ENCODE measurements at regions not wholly inside any gene's neighbourhood (a gene's known extent, or its start where the extent isn't known, plus 50 kb on each side); places are given as distances from the start of the nearest gene placed in this dataset.

- Histone ChIP-seq H3K9ac (ENCODE audit: low read length) (no peak overlapping the region), H3K79me2 (replicated peaks; ENCODE audit: insufficient read depth, low read length) (no peaks in the 10 kb centered on the region), H3K9me3 (ENCODE audit: low read length) (no peaks in the 10 kb centered on the region), H3K27ac (ENCODE audit: low read length) (no peak overlapping the region), H3K9me2 (ENCODE audit: insufficient read depth, low read length) (no peaks in the 10 kb centered on the region), H3K36me3 (ENCODE audit: insufficient read depth, low read length) (no peaks in the 10 kb centered on the region), H3F3A (ENCODE audit: insufficient read depth, low read length, poor library complexity, severe bottlenecking) (no peaks in the 10 kb centered on the region), H2AFZ (ENCODE audit: low read depth, low read length) (no peak overlapping the region), H3K4me2 (ENCODE audit: low read length) (no peak overlapping the region), H4K20me1 (ENCODE audit: insufficient read depth) (no peaks in the 10 kb centered on the region), H3K4me3 (ENCODE audit: low read length) (no peak overlapping the region), H3K27me3 (ENCODE audit: insufficient read depth, low read depth, low read length) (no peaks in the 10 kb centered on the region)
- no peak for TF ChIP-seq MXI1 (conservative IDR thresholded peaks at IDR 0.05; ENCODE audit: poor library complexity, severe bottlenecking)
- no peak for TF ChIP-seq POLR2AphosphoS5 (IDR thresholded peaks at IDR 0.05)
- no peak for TF ChIP-seq EP300 (conservative IDR thresholded peaks at IDR 0.05; ENCODE audit: poor library complexity, severe bottlenecking)
- TF ChIP-seq, protein P1, sequence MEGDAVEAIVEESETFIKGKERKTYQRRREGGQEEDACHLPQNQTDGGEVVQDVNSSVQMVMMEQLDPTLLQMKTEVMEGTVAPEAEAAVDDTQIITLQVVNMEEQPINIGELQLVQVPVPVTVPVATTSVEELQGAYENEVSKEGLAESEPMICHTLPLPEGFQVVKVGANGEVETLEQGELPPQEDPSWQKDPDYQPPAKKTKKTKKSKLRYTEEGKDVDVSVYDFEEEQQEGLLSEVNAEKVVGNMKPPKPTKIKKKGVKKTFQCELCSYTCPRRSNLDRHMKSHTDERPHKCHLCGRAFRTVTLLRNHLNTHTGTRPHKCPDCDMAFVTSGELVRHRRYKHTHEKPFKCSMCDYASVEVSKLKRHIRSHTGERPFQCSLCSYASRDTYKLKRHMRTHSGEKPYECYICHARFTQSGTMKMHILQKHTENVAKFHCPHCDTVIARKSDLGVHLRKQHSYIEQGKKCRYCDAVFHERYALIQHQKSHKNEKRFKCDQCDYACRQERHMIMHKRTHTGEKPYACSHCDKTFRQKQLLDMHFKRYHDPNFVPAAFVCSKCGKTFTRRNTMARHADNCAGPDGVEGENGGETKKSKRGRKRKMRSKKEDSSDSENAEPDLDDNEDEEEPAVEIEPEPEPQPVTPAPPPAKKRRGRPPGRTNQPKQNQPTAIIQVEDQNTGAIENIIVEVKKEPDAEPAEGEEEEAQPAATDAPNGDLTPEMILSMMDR (IDR thresholded peaks at IDR 0.05; ENCODE audit: poor library complexity, severe bottlenecking): no peak
- no peak for TF ChIP-seq TAF1 (IDR thresholded peaks at IDR 0.05; ENCODE audit: low read depth)
- TF ChIP-seq SMC3 (conservative IDR thresholded peaks at IDR 0.05; ENCODE audit: poor library complexity): no peak
- TF ChIP-seq EZH2 (IDR thresholded peaks at IDR 0.05; ENCODE audit: borderline replicate concordance, insufficient read depth, low read length, poor library complexity, severe bottlenecking): no peak
- TF ChIP-seq, protein P2, sequence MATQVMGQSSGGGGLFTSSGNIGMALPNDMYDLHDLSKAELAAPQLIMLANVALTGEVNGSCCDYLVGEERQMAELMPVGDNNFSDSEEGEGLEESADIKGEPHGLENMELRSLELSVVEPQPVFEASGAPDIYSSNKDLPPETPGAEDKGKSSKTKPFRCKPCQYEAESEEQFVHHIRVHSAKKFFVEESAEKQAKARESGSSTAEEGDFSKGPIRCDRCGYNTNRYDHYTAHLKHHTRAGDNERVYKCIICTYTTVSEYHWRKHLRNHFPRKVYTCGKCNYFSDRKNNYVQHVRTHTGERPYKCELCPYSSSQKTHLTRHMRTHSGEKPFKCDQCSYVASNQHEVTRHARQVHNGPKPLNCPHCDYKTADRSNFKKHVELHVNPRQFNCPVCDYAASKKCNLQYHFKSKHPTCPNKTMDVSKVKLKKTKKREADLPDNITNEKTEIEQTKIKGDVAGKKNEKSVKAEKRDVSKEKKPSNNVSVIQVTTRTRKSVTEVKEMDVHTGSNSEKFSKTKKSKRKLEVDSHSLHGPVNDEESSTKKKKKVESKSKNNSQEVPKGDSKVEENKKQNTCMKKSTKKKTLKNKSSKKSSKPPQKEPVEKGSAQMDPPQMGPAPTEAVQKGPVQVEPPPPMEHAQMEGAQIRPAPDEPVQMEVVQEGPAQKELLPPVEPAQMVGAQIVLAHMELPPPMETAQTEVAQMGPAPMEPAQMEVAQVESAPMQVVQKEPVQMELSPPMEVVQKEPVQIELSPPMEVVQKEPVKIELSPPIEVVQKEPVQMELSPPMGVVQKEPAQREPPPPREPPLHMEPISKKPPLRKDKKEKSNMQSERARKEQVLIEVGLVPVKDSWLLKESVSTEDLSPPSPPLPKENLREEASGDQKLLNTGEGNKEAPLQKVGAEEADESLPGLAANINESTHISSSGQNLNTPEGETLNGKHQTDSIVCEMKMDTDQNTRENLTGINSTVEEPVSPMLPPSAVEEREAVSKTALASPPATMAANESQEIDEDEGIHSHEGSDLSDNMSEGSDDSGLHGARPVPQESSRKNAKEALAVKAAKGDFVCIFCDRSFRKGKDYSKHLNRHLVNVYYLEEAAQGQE (IDR thresholded peaks at IDR 0.05; ENCODE audit: borderline replicate concordance): no peak
- no peak for TF ChIP-seq RAD21 (conservative IDR thresholded peaks at IDR 0.05)
Observed at GRCh38 chr12:22978962-22979361, 354.0 kb downstream of the ETNK1 start.

DNA sequence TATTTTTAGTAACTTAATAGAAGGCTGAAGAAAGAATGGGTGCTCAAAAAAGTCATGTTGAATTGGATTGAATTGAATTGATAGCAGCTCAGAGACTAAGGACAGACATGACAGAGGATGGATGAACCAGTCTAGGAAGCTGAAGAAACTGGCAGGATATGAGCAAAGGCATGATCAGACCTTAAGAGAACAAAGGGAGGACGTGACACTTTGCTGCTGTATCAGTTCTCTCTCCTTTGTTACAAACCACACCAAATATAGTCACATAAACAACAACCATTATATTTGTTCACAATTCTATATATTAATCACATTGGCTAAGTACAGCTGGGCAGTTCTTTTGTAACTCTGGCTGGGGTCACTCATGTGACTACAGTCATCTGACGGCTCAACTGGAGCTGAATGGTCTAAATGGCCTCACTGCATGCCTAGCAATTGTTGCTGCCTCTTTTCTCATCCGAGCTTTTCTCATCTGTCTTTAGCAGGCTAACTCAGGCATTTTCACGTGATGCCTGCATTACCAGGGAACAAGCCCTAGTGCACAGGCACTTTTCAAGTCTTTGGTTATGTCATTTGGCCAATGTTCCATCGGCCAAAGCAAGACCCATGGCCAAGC, 355.0 kb downstream of the ETNK1 start:
- no peaks in the 10 kb centered on the region for H3K27me3 ChIP-seq (ENCODE audit: insufficient read depth, low read depth, low read length)
- no peaks in the 10 kb centered on the region for H4K20me1 ChIP-seq (ENCODE audit: insufficient read depth)
- no peak overlapping the region for H3K4me2 ChIP-seq (ENCODE audit: low read length)
- no peaks in the 10 kb centered on the region for H3K79me2 ChIP-seq (replicated peaks; ENCODE audit: insufficient read depth, low read length)
- no peaks in the 10 kb centered on the region for H3K9me3 ChIP-seq (ENCODE audit: low read length)
- TF ChIP-seq TAF1 (IDR thresholded peaks at IDR 0.05; ENCODE audit: low read depth) (no peak), MXI1 (conservative IDR thresholded peaks at IDR 0.05; ENCODE audit: poor library complexity, severe bottlenecking) (no peak), POLR2AphosphoS5 (IDR thresholded peaks at IDR 0.05) (no peak), RAD21 (conservative IDR thresholded peaks at IDR 0.05) (no peak), EP300 (conservative IDR thresholded peaks at IDR 0.05; ENCODE audit: poor library complexity, severe bottlenecking) (no peak), SMC3 (conservative IDR thresholded peaks at IDR 0.05; ENCODE audit: poor library complexity) (no peak)
- TF ChIP-seq, protein P2 (IDR thresholded peaks at IDR 0.05; ENCODE audit: borderline replicate concordance): no peak
- TF ChIP-seq, protein P1 (IDR thresholded peaks at IDR 0.05; ENCODE audit: poor library complexity, severe bottlenecking): no peak
- H3K9ac ChIP-seq (ENCODE audit: low read length): no peak overlapping the region
- H3F3A ChIP-seq (ENCODE audit: insufficient read depth, low read length, poor library complexity, severe bottlenecking): no peaks in the 10 kb centered on the region
- no peaks in the 10 kb centered on the region for H3K9me2 ChIP-seq (ENCODE audit: insufficient read depth, low read length)
- no peak overlapping the region for H3K4me3 ChIP-seq (ENCODE audit: low read length)
- H2AFZ ChIP-seq (ENCODE audit: low read depth, low read length): no peak overlapping the region
- no peak overlapping the region for H3K27ac ChIP-seq (ENCODE audit: low read length)
- H3K36me3 ChIP-seq (ENCODE audit: insufficient read depth, low read length): no peaks in the 10 kb centered on the region

Measured in neural cell (in vitro differentiated cells).